ENCODE measurements at regions not wholly inside any gene's neighbourhood (a gene's known extent, or its start where the extent isn't known, plus 50 kb on each side); places are given as distances from the start of the nearest gene placed in this dataset.
"Not testable (repeated sequence)": the region's sequence is repeated elsewhere in the genome, so short reads cannot be mapped to it uniquely, and the experiment has no call there.

DNA sequence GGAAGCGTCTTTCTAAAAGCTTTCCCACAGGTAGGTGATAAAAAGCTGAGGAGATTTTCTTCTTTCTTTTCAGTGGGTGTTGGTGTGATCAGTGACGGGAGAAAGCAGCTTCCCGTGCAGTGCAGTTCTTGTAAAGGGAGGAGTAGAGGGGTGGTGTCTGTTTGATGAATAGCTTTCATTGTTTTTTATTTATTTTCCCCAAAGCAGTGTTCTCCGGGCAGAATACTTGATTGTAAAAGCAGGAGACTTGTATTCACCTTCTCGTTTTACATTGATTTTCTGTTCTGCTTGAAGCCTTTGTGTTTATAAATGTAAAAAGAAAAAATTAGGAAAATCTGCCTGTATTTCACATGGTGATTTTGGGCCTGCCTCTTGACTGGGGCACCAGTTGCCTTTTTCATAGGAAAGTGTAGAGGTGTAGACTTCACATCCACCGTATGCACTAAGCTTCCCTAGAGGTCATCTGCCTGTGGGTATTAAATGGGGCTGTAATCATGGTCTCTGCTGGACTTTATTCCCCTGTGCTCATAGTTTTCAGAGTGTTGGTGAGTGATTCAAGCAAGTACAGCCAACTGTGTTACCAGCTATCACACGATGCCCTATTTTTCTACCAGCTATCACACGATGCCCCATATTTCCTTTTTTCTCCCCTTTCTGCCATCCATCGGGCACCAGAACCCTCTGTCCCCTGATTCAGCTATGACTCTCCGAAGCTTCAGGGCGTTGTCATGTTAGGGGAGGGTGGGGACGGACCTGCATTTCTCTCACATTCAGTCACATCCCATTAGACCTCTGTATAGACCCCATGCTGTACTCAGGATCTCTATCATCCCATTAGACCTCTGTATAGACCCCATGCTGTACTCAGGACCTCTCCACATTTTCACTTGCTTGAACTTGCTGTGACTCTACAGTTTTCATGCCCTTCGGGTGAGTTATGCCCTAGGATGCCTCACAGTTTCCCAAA is 526.5 kb downstream of the TRIML1 start:
- H3K4me3 ChIP-seq: no peak overlapping the region
- no peaks in the 10 kb centered on the region for H3K4me1 ChIP-seq
- H3K9me3 ChIP-seq: no peaks in the 10 kb centered on the region
- no peaks in the 10 kb centered on the region for H3K27me3 ChIP-seq
- no peak for DNase-seq (ENCODE audit: extremely low spot score in 2 of 2)
- no peak for TF ChIP-seq POLR2A (IDR thresholded peaks at IDR 0.05)
- H3K27ac ChIP-seq: no peak overlapping the region
- H3K36me3 ChIP-seq: no peaks in the 10 kb centered on the region
- intact Hi-C loops (cut with DNase I): no loop called here

DNA sequence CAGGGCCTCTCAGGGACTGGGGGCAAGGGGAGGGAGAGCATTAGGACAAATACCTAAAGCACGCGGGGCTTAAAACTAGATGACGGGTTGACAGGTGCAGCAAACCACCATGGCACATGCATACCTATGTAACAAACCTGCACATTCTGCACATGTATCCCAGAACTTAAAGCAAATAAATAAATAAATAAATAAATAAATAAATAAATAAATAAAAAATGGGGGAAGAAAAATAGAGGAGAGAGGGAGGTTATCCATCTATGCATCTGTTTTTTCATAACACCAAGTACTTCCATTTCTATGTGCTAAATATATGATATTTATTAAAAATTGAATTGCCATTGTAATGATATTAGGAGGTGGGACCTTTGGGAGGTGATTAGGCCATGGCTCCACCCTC is 539.5 kb downstream of the TRIML1 start:
- DNase-seq (ENCODE audit: extremely low spot score in 2 of 2); H3K4me3 ChIP-seq; H3K27ac ChIP-seq; H3K36me3 ChIP-seq; intact Hi-C loops (cut with DNase I); H3K27me3 ChIP-seq; H3K9me3 ChIP-seq; H3K4me1 ChIP-seq: not testable (repeated sequence)

DNA sequence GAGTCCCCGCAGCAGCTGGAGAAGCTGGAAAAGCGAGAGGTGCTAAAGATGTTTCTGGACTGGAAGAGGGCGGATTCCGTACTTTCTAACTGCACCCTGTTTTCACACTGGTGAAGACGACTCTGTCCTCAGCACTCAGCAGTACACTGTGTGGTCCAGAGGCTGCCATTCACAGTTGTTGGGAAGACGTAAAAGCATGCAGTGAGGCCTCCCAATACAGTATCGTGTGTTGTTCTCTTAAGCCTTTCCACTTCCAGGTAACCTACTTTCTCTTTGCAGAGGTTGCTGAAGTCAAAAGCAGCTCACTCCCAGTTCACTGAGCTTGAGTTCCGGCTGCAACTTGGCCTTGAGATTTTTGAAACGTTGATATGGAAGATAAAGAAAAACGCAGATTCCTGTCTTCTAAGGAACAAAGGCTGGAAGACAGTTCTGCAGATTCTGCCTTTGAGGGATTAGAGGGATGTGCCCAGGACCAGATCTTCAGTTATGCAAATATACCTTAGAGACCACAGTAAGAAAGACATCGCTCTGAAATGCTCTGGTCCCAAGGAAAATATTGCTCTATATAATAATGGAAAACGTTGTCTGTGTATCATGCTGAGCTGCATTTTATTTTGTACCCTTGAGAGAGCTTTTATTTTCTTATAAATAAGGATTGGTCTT is 540.9 kb downstream of the TRIML1 start:
- TF ChIP-seq POLR2A (IDR thresholded peaks at IDR 0.05): no peak
- no peak for TF ChIP-seq POLR2AphosphoS5 (IDR thresholded peaks at IDR 0.05; ENCODE audit: insufficient read depth in 1 of 2, low read depth in 1 of 2)
- TF ChIP-seq, protein P1, sequence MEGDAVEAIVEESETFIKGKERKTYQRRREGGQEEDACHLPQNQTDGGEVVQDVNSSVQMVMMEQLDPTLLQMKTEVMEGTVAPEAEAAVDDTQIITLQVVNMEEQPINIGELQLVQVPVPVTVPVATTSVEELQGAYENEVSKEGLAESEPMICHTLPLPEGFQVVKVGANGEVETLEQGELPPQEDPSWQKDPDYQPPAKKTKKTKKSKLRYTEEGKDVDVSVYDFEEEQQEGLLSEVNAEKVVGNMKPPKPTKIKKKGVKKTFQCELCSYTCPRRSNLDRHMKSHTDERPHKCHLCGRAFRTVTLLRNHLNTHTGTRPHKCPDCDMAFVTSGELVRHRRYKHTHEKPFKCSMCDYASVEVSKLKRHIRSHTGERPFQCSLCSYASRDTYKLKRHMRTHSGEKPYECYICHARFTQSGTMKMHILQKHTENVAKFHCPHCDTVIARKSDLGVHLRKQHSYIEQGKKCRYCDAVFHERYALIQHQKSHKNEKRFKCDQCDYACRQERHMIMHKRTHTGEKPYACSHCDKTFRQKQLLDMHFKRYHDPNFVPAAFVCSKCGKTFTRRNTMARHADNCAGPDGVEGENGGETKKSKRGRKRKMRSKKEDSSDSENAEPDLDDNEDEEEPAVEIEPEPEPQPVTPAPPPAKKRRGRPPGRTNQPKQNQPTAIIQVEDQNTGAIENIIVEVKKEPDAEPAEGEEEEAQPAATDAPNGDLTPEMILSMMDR (IDR thresholded peaks at IDR 0.05): no peak
- DNase-seq (ENCODE audit: extremely low spot score in 2 of 2): no peak

DNA sequence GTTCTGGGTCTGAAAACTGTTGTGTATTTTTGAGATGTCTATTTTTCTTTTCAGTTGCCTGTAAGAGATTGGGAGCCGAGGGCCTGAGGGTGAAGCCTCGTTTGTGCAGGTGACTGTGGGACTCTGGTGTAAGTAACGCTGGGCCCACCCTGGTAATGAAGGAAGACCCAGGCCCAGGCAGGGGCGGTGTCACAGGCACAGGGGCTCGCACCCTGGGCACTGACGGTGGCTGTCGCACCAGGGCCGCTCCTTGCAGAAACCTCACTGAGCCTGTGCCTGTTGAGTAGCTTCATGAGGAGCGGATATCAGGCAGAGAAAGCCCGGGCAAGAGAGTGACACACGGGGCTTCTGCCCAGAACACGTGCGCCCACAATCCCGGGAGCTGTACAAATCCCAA is 541.4 kb downstream of the TRIML1 start:
- TF ChIP-seq POLR2A (IDR thresholded peaks at IDR 0.05) (no peak), POLR2AphosphoS5 (IDR thresholded peaks at IDR 0.05; ENCODE audit: insufficient read depth in 1 of 2, low read depth in 1 of 2) (no peak)
- TF ChIP-seq, protein P1 (IDR thresholded peaks at IDR 0.05): no peak
- Histone ChIP-seq H3K27me3 (no peaks in the 10 kb centered on the region), H3K36me3 (no peaks in the 10 kb centered on the region), H3K4me3 (no peak overlapping the region), H3K27ac (no peak overlapping the region), H3K4me1 (no peaks in the 10 kb centered on the region), H3K9me3 (no peaks in the 10 kb centered on the region)
- DNase-seq (ENCODE audit: extremely low spot score in 2 of 2): no peak
- intact Hi-C loops (cut with DNase I): no loop called here

More for the DNA sequence above, 540.9 kb downstream of the TRIML1 start:
- Histone ChIP-seq H3K9me3 (no peaks in the 10 kb centered on the region), H3K36me3 (no peaks in the 10 kb centered on the region), H3K4me1 (no peaks in the 10 kb centered on the region), H3K27ac (no peak overlapping the region), H3K27me3 (no peaks in the 10 kb centered on the region), H3K4me3 (no peak overlapping the region)
- intact Hi-C loops (cut with DNase I): no loop called here

DNA sequence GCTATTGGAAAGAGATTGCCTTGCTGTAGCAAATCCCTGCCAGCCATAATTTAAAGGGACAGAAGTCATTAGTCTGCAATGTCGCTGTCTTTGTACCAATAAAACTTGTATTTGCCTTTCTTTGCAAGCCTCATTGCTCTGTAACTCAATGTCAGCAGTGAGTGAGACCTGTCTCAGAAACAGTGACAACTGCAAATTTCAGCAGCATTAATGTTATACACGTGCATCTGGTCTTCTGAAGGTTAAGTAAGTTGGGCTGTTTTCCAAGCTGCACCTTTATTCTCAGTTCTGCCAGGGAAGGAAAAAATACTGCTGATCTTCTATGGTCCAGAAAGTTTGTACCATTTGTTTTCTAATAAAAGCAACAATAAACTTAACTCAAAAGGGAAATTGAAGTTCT is 543.1 kb downstream of the TRIML1 start:
- Histone ChIP-seq H3K27me3 (no peaks in the 10 kb centered on the region), H3K4me1 (no peaks in the 10 kb centered on the region), H3K9me3 (no peaks in the 10 kb centered on the region), H3K4me3 (no peak overlapping the region), H3K36me3 (no peaks in the 10 kb centered on the region), H3K27ac (no peak overlapping the region)
- intact Hi-C loops (cut with DNase I): no loop called here
- DNase-seq (ENCODE audit: extremely low spot score in 2 of 2): no peak
- TF ChIP-seq, protein P1 (IDR thresholded peaks at IDR 0.05): no peak
- TF ChIP-seq POLR2AphosphoS5 (IDR thresholded peaks at IDR 0.05; ENCODE audit: insufficient read depth in 1 of 2, low read depth in 1 of 2): no peak
- no peak for TF ChIP-seq POLR2A (IDR thresholded peaks at IDR 0.05)

DNA sequence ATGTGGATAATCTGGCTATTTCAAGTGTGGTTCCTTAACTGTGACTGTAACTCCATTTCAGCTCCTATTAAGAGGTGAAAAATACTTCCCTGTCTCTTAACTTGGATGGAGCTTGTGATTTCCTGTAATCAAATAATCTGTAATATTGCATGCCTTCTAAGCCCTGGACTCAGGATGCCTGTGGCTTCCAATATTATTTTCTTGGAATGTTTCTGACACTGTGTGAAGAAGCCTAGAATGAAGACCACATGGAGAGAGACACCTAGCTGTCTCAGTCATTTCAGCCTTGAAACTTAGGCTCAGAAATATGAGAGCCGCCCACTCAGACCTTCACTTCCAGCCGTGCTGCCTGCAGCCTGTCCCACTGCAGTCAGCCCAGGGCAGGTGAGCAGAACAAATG is 544.3 kb downstream of the TRIML1 start:
- no peaks in the 10 kb centered on the region for H3K36me3 ChIP-seq
- intact Hi-C loops (cut with DNase I): no loop called here
- no peaks in the 10 kb centered on the region for H3K9me3 ChIP-seq
- H3K27ac ChIP-seq: no peak overlapping the region
- no peak for DNase-seq (ENCODE audit: extremely low spot score in 2 of 2)
- no peak for TF ChIP-seq POLR2A (IDR thresholded peaks at IDR 0.05)
- TF ChIP-seq POLR2AphosphoS5 (IDR thresholded peaks at IDR 0.05; ENCODE audit: insufficient read depth in 1 of 2, low read depth in 1 of 2): no peak
- TF ChIP-seq, protein P1 (IDR thresholded peaks at IDR 0.05): no peak
- no peaks in the 10 kb centered on the region for H3K27me3 ChIP-seq
- H3K4me3 ChIP-seq: no peak overlapping the region
- H3K4me1 ChIP-seq: no peaks in the 10 kb centered on the region
